ENCODE measurements at regions not wholly inside any gene's neighbourhood (a gene's known extent, or its start where the extent isn't known, plus 50 kb on each side); places are given as distances from the start of the nearest gene placed in this dataset.

DNA sequence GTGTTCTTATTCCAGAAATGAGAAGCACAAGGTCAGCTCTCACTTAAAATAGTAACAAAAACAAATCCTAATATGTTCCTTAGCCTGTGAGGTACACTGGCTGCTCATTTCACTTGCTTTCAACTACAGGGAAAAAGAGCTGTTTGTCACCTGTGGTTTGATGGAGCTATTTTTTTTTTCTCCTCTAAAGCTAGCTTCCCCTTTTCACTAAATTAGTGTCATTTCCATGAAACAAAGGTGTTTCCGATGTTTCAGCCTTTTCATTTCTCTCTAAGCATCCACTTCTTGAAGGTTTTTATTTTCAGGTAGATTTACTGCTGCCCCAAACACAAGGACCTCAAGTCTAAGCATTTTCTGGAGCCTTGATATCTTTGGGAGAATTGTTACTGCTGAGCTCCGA is 148.6 kb downstream of the RBMX2 start:
- TF ChIP-seq, protein P1, sequence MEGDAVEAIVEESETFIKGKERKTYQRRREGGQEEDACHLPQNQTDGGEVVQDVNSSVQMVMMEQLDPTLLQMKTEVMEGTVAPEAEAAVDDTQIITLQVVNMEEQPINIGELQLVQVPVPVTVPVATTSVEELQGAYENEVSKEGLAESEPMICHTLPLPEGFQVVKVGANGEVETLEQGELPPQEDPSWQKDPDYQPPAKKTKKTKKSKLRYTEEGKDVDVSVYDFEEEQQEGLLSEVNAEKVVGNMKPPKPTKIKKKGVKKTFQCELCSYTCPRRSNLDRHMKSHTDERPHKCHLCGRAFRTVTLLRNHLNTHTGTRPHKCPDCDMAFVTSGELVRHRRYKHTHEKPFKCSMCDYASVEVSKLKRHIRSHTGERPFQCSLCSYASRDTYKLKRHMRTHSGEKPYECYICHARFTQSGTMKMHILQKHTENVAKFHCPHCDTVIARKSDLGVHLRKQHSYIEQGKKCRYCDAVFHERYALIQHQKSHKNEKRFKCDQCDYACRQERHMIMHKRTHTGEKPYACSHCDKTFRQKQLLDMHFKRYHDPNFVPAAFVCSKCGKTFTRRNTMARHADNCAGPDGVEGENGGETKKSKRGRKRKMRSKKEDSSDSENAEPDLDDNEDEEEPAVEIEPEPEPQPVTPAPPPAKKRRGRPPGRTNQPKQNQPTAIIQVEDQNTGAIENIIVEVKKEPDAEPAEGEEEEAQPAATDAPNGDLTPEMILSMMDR (IDR thresholded peaks at IDR 0.05; ENCODE audit: low read depth, low read length, missing control alignments), result no peak
- no peak for DNase-seq (ENCODE audit: low read depth)
- in situ Hi-C loops (cut with HindIII; ENCODE audit: low sequenced_read_pairs), result loop anchor here (5.0 kb wide), 1 partner anchor 63 kb away; no protein-coding TSS in a partner anchor
- H3K4me3 ChIP-seq (ENCODE audit: low read depth, low read length), result no peak overlapping the region

DNA sequence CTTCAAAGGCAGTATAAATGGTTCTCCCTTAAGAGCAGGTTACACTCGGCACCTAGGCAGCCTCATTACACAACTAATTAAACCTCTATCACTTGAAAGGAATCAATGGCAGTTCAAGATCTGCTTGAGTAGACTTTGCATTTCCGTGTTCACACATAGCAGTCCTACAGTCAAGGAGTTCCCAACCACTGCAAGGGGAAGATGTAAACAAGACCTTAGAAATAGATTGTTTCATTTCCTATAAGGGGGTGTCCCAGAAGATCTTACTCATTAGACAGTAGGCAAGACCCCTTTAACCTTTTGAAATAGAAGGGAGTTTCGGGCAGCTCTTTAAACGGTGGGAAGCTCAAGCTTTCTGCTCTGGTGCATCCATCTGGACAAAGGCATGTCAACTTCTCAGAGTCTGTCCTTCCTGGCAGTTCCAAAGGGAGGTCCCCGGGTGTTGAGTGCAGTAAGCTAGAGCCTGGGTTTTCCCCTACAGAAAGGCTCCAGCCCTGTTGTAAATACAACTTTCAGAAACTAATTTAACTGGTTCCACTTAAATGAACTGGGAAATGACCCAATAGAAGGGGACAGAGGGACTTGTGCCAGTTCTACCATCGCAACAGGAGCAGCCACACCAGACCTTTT is 150.8 kb downstream of the RBMX2 start:
- DNase-seq (ENCODE audit: low read depth), result no peak
- TF ChIP-seq, protein P1 (IDR thresholded peaks at IDR 0.05; ENCODE audit: low read depth, low read length, missing control alignments), result no peak
- H3K4me3 ChIP-seq (ENCODE audit: low read depth, low read length), result no peak overlapping the region
- in situ Hi-C loops (cut with HindIII; ENCODE audit: low sequenced_read_pairs), result loop anchor here (5.0 kb wide), 1 partner anchor 65 kb away; no protein-coding TSS in a partner anchor

GRCh38 chrX:130555341-130555740 is 153.6 kb downstream of the RBMX2 start:
- TF ChIP-seq, protein P1 (IDR thresholded peaks at IDR 0.05; ENCODE audit: low read depth, low read length, missing control alignments), result no peak
- no peak overlapping the region for H3K4me3 ChIP-seq (ENCODE audit: low read depth, low read length)
- in situ Hi-C loops (cut with HindIII; ENCODE audit: low sequenced_read_pairs), result no loop called here
- no peak for DNase-seq (ENCODE audit: low read depth)

- in situ Hi-C loops (cut with HindIII; ENCODE audit: low sequenced_read_pairs), result no loop called here
- no peak for DNase-seq (ENCODE audit: low read depth)
- H3K4me3 ChIP-seq (ENCODE audit: low read depth, low read length), result no peak overlapping the region
- TF ChIP-seq, protein P1 (IDR thresholded peaks at IDR 0.05; ENCODE audit: low read depth, low read length, missing control alignments), result no peak
Observed at GRCh38 chrX:130555757-130556156, 154.0 kb downstream of the RBMX2 start.

DNA sequence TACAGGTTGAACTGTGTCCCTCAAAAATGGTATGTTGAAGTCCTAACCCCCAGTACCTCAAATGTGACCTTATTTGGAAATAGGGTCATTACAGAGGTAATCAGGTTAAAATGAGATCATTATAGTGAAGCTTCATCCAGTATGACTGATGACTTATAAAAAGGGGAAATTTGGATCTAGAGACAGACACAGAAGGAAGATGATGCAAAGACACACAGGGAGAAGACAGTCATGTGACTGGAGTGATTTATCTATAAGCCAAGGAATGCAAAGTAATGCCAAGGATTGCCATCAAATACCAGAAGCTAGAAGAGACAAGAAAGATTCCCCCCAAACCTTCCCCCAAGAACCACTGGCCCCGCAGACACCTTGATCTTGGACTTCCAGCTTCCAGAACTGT is 155.2 kb downstream of the RBMX2 start:
- in situ Hi-C loops (cut with HindIII; ENCODE audit: low sequenced_read_pairs), result no loop called here
- TF ChIP-seq, protein P1 (IDR thresholded peaks at IDR 0.05; ENCODE audit: low read depth, low read length, missing control alignments), result no peak
- DNase-seq (ENCODE audit: low read depth), result no peak
- H3K4me3 ChIP-seq (ENCODE audit: low read depth, low read length), result no peak overlapping the region

DNA sequence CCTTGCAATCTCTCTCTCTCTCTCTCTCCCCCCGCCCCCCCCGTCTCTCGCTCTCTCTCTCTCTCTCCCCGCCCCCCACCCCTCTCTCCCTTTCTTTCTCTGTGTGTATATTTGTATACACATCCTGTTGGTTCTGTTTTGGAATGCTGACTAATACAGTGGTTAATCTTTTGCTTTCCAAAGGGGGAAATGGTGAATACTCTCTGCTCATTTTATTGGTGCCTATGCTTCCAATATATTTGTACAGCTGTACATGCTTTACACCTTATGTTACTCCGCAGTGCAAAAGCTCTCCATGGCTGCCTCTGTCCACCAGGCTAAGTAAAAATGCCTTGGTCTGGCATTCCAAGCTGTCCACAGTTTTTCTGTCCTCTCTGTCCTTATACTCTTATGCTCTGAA is 158.8 kb downstream of the RBMX2 start:
- no peak for DNase-seq (ENCODE audit: low read depth)
- H3K4me3 ChIP-seq (ENCODE audit: low read depth, low read length), result no peak overlapping the region
- TF ChIP-seq, protein P1 (IDR thresholded peaks at IDR 0.05; ENCODE audit: low read depth, low read length, missing control alignments), result no peak
- in situ Hi-C loops (cut with HindIII; ENCODE audit: low sequenced_read_pairs), result no loop called here

Data from astrocyte of the cerebellum (primary cell).